SKM-1 (cell line): ENCODE measurements at regions not wholly inside any gene's neighbourhood (a gene's known extent, or its start where the extent isn't known, plus 50 kb on each side); places are given as distances from the start of the nearest gene placed in this dataset.
"Not testable (repeated sequence)": the region's sequence is repeated elsewhere in the genome, so short reads cannot be mapped to it uniquely, and the experiment has no call there.

Experiments used
- DNase-seq: peaks from one replicate; lab custom pipeline; 2025; ENCODE audit not compliant: unreplicated experiment; lab: John Stamatoyannopoulos, UW

DNA sequence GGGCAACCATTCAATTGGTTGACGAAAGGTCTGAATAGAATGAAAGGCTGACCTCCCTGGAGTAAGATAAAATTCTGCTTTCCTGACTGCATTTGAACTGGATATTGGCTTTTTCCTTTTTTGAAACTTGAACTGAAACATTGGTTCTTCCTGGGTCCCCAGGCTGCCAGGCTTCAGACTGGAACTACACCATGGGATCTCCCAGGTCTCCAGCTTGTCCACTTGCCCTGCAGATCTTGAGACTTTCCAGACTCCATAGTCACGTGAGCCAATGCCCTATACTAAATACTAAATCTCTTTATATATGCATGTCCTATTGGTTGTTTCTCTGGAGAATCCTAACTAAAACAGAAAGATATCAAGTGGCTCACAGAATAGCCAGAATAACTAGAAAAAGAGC, 118.7 kb upstream of the KRR1 start:
- no peak for DNase-seq

GRCh38 chr12:75628916-75629315, 117.5 kb upstream of the KRR1 start:
- DNase-seq, result no peak

GRCh38 chr12:75628511-75628910, 117.1 kb upstream of the KRR1 start:
- DNase-seq, result no peak

DNA sequence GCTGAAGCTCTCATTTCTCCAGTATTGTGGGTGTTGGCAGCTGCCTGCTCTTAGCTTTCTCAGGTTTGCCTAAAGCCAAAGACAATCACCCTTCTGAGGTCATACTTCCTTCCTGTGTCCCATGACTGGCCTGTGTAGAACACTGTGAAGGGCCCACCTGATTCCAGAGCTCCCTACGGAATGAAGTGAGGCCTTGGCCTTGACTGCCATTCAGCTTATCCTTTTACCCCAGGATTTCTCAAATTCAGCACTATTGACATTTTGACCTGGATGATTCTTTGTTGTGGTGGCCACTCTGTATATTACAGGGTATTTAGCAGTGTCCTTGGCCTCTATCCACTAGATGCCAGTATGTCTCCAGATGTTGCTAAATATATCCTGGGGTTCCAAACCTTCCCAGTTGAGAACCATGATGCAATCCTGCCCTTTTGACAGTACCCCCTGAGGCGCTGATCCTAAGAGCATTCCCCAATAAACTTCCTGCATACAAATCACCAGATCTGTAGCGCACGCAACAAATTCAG, 112.3 kb upstream of the KRR1 start:
- no peak for DNase-seq

DNA sequence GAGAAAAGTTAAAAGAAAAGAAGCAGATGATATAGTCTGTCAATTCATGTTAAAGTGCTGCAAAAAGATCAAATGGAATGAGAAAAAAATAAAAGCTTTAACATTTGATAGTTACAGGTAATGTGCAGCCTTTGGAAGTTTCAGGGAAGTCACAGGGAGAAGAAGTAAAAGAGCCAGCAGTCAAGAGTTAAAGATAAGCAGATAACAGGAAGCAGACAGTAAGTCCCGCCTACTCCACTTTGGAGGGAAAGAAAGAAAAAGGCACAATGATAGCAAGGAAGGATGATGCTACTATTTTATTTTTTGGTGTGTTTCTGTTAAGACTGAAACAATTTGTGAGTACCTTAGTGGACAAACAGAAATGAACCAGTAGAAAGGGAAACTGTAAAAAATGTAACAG, 111.1 kb upstream of the KRR1 start:
- no peak for DNase-seq

DNA sequence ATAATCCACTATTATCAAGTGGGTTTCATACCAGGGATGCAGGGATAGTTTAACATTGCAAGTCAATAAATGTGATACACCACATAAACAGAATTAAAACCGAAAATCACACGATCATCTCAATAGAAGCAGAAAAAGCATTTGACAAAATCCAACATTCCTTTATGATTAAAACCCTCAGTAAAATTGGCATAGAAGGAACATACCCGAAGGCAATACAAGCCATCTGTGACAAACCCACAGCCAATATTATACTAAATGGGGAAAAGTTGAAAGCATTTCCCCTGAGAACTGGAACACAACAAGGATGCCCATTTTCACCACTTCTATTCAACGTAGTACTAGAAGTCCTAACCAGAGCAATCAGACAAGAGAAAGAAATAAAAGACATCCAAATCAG, 103.0 kb upstream of the KRR1 start:
- DNase-seq, result not testable (repeated sequence)

GRCh38 chr12:75613981-75614380, 102.6 kb upstream of the KRR1 start:
- DNase-seq, result no peak

GRCh38 chr12:75611041-75611440, 99.6 kb upstream of the KRR1 start:
- no peak for DNase-seq

DNA sequence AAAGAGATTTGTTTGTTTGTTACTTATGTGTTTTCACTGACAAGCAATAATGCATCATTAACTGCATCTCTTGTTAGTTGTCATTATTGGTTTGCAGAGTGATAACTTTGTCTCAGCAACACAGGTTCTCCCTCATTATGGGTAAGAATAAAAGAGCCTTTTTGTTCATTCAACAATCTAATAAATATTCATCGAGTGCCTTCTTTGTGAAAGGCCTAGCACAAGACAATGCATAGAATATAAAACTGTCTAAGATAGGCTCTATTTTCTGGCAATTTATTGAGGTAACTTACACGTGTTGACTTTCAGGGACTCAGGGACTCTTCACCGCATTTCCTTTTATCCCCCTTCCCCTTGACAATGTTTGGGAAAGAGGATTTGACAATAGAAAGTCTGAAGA, 95.5 kb upstream of the KRR1 start:
- no peak for DNase-seq

- no peak for DNase-seq
Observed at GRCh38 chr12:75606151-75606550, 94.7 kb upstream of the KRR1 start.

GRCh38 chr12:75603475-75603874, 92.1 kb upstream of the KRR1 start:
- DNase-seq, result no peak

GRCh38 chr12:75602106-75602505, 90.7 kb upstream of the KRR1 start:
- no peak for DNase-seq

GRCh38 chr12:75600146-75600545, 88.7 kb upstream of the KRR1 start:
- no peak for DNase-seq

GRCh38 chr12:75599061-75599460, 87.7 kb upstream of the KRR1 start:
- DNase-seq, result no peak

- DNase-seq, result no peak
Observed at GRCh38 chr12:75596406-75596805, 85.0 kb upstream of the KRR1 start.

DNA sequence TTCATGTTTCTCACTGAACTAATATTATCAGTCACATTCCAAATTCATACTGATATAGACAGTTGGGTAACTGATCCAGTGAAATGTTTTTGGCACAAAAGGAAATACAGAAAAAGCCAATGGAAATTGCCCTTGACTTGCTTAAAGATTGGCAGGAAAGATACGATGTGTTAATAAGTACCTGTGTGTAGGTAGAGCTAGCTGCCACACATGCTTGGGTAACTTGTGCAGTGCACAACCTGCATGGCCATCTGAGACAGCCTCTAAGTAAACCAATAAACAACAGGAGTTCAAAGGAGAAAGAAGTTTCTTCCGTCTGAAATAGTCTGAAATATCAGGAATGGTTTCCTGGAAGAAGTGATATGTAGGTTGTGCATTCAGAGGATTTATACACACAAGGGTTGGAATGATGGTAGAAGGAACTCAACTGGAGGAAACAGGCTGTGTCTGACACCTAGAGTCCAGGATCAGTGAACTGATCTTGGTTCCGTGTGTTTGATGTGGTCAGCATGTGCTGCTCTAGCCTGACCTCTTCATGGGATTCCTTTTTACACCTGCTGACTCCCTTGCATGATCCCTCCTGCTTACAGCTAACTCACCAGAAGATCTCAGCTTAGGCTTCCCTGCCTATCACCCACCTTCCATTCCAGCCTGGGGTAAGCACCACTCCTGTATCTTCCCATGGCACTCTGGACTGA, 81.4 kb upstream of the KRR1 start:
- no peak for DNase-seq

GRCh38 chr12:75592086-75592485, 80.7 kb upstream of the KRR1 start:
- no peak for DNase-seq

- no peak for DNase-seq
Observed at GRCh38 chr12:75591628-75592027, 80.2 kb upstream of the KRR1 start.

DNA sequence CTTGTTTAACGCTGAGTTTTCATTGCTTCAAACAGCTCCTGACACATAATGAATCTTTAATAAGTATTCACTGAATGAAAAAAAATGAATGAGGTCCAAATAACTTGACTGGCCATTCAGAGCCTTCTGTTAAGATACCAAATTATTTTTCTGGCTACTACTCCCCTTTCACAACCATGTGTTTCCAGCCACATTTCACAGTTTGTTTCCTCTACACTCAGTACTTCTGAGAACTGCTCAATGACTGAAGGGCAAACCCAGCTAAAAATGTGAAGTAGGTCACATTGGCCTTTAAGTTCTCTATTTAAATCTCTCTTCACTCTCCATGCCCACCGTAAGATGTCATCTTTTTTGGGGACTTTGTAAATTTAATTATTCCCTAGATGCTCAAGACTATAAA, 78.4 kb upstream of the KRR1 start:
- DNase-seq, result no peak

GRCh38 chr12:75587340-75588106, 76.1 kb upstream of the KRR1 start:
- no peak for DNase-seq

- no peak for DNase-seq
Observed at GRCh38 chr12:75585330-75585729, 73.9 kb upstream of the KRR1 start.

- DNase-seq, result no peak
Observed at GRCh38 chr12:75583355-75583754, 71.9 kb upstream of the KRR1 start.
